K562 (cell line): ENCODE measurements at regions not wholly inside any gene's neighbourhood (a gene's known extent, or its start where the extent isn't known, plus 50 kb on each side); places are given as distances from the start of the nearest gene placed in this dataset.

ENCODE experiments used
- ATF3 ChIP-seq, 2 experiments: fragments of 450-650 bp in 1 of 2; sonication (generic) in 1 of 2; formaldehyde crosslinking in 1 of 2; IDR thresholded peaks in 1 of 2; conservative IDR thresholded peaks in 1 of 2; 2 replicates each; pipeline versions ENCODE4 v1.6.1 to v1.8.1; 2016 to 2023; ENCODE audit warnings: mild to moderate bottlenecking in 2 of 2, moderate library complexity in 2 of 2, inconsistent platforms in 1 of 2, missing genetic modification reagents in 1 of 2
- CBX8 ChIP-seq: fragments of 200-600 bp; sonication (generic); IDR thresholded peaks from 2 replicates; pipeline ENCODE4 v1.6.1; 2012; ENCODE audit warnings: borderline replicate concordance, mixed run types, low read depth, mild to moderate bottlenecking, moderate library complexity, mixed read lengths, low read length, control low read depth, inconsistent platforms; ENCODE audit not compliant: poor library complexity, severe bottlenecking; ENCODE audit errors: extremely low read depth
- EGR1 ChIP-seq: fragments of 450-650 bp; conservative IDR thresholded peaks from 2 replicates; pipeline ENCODE4 v1.6.1; 2017; ENCODE audit warnings: mild to moderate bottlenecking
- ELK3 ChIP-seq: fragments of 450-650 bp; formaldehyde crosslinking; IDR thresholded peaks from 2 replicates; pipeline ENCODE4 v1.4.0; 2020; ENCODE audit warnings: mild to moderate bottlenecking
- EZH2 ChIP-seq: IDR thresholded peaks from 2 replicates; pipeline ENCODE4 v1.6.1; 2012; ENCODE audit warnings: low read depth, mild to moderate bottlenecking, inconsistent platforms, low read length, borderline replicate concordance
- HMBOX1 ChIP-seq: sonication (generic); IDR thresholded peaks from 2 replicates; pipeline ENCODE4 v1.6.1; 2016
- MEF2A ChIP-seq: IDR thresholded peaks from 2 replicates; pipeline ENCODE4 v1.6.1; 2011; ENCODE audit warnings: low read depth, mild to moderate bottlenecking, low read length, moderate library complexity; ENCODE audit not compliant: control insufficient read depth
- MNT ChIP-seq, 2 experiments: fragments of 450-650 bp; conservative IDR thresholded peaks; 2 replicates each; pipeline ENCODE4 v1.6.1; 2017; ENCODE audit warnings: mild to moderate bottlenecking in 2 of 2, moderate library complexity in 2 of 2
- NR0B1 ChIP-seq: fragments of 450-650 bp; IDR thresholded peaks from one replicate; pipeline ENCODE4 v1.6.1; 2018; ENCODE audit warnings: mild to moderate bottlenecking, moderate library complexity; ENCODE audit not compliant: partially characterized antibody
- POLR2A ChIP-seq: fragments of 450-650 bp; conservative IDR thresholded peaks from 2 replicates; pipeline ENCODE4 v1.6.1; 2016
- ZNF407 ChIP-seq: fragments of 450-650 bp; IDR thresholded peaks from 2 replicates; pipeline ENCODE4 v1.6.1; 2016; ENCODE audit warnings: low read depth

GRCh38 chr5:25025831-25026230 lies 381.1 kb upstream of the CDH10 start:
- TF ChIP-seq ATF3 (IDR thresholded peaks at IDR 0.05) (no peak), ATF3 (CRISPR knock-in tag; conservative IDR thresholded peaks at IDR 0.05) (no peak), ELK3 (CRISPR knock-in tag) (no peak), CBX8 (no peak), MEF2A (no peak), EZH2 (no peak), ZNF407 (no peak), HMBOX1 (no peak), MNT (conservative IDR thresholded peaks at IDR 0.05) (no peak), POLR2A (no peak), EGR1 (no peak), NR0B1 (no peak)
